Caco-2 (cell line): ENCODE measurements at regions not wholly inside any gene's neighbourhood (a gene's known extent, or its start where the extent isn't known, plus 50 kb on each side); places are given as distances from the start of the nearest gene placed in this dataset.
A peak's percentile ranks its signal among the peaks of the same experiment; 100 is the strongest.

Source experiments
- BruUV-seq: library from RNA; stranded (reverse); fragments of 400-500 nt; replicated peaks from 2 replicates; lab custom pipeline; 2021; lab: Mats Ljungman, UMichigan
- CTCF ChIA-PET: fragments of 300-600 bp; sonication (Branson Sonifier 250); formaldehyde crosslinking; loops from one replicate; lab custom pipeline; 2022; ENCODE audit warnings: antibody characterized with exemption; lab: Charles Lee
- POLR2A ChIA-PET: fragments of 300-600 bp; sonication (Branson Sonifier 250); formaldehyde crosslinking; loops from one replicate; lab custom pipeline; 2022; ENCODE audit warnings: antibody characterized with exemption; lab: Charles Lee
- DNase-seq, 2 experiments: peaks; one replicate each; pipeline versions ENCODE4 v3.0.0 to v3.0.0-alpha.2; 2020 to 2022
- H3K27me3 ChIP-seq: replicated peaks from 2 replicates; pipeline ENCODE4 v1.6.0; 2011; ENCODE audit warnings: low read length; ENCODE audit not compliant: control insufficient read depth, insufficient read depth
- H3K36me3 ChIP-seq: 2 replicates; pipeline ENCODE4 v1.5.1; 2011; ENCODE audit warnings: low read length; ENCODE audit not compliant: control insufficient read depth, insufficient read depth
- H3K4me1 ChIP-seq: fragments of 250-450 bp; sonication (Bioruptor Pico); 2 replicates; pipeline ENCODE4 v1.5.1; 2020; ENCODE audit warnings: mild to moderate bottlenecking
- H3K4me3 ChIP-seq: 2 replicates; pipeline ENCODE4 v1.5.1; 2011; ENCODE audit warnings: low read depth, mild to moderate bottlenecking, control low read depth, low read length
- H3K9me3 ChIP-seq: fragments of 250-450 bp; sonication (Bioruptor Pico); 2 replicates; pipeline ENCODE4 v1.5.1; 2020; ENCODE audit warnings: mild to moderate bottlenecking, moderate library complexity
- H3K27ac Mint-ChIP-seq: one replicate; pipeline ENCODE4 v1.8.0; 2022; ENCODE audit warnings: mixed read lengths; ENCODE audit not compliant: unreplicated experiment
- H3K27me3 Mint-ChIP-seq: one replicate; pipeline ENCODE4 v1.8.0; 2022; ENCODE audit warnings: mixed read lengths; ENCODE audit not compliant: insufficient read depth, unreplicated experiment
- H3K36me3 Mint-ChIP-seq: one replicate; pipeline ENCODE4 v1.8.0; 2022; ENCODE audit warnings: mild to moderate bottlenecking, mixed read lengths; ENCODE audit not compliant: insufficient read depth, unreplicated experiment
- H3K4me1 Mint-ChIP-seq: one replicate; pipeline ENCODE4 v1.8.0; 2022; ENCODE audit warnings: low read depth, mixed read lengths; ENCODE audit not compliant: unreplicated experiment
- H3K4me3 Mint-ChIP-seq: one replicate; pipeline ENCODE4 v1.8.0; 2022; ENCODE audit warnings: mild to moderate bottlenecking, moderate library complexity, mixed read lengths; ENCODE audit not compliant: unreplicated experiment
- H3K9me3 Mint-ChIP-seq: one replicate; pipeline ENCODE4 v1.8.0; 2022; ENCODE audit warnings: mixed read lengths; ENCODE audit not compliant: unreplicated experiment
- intact Hi-C: fragments of 100-400 bp; cut with micrococcal nuclease; formaldehyde crosslinking; loops from one replicate; pipeline ENCODE4 v1.10.0; 2022; ENCODE audit not compliant: unreplicated experiment
- TF ChIP-seq, protein P1 (sequence below), 2 experiments: fragments of 200-600 bp in 1 of 2; IDR thresholded peaks; 1 replicate in 1 of 2; 2 replicates in 1 of 2; pipeline versions ENCODE4 v1.5.1 to v1.8.0; 2011 to 2022; ENCODE audit warnings: antibody characterized with exemption in 1 of 2, control low read depth in 1 of 2, inconsistent platforms in 1 of 2, low read depth in 1 of 2, low read length in 1 of 2, mild to moderate bottlenecking in 1 of 2, moderate library complexity in 1 of 2; ENCODE audit not compliant: insufficient read depth in 1 of 2, severe bottlenecking in 1 of 2, unreplicated experiment in 1 of 2

DNA sequence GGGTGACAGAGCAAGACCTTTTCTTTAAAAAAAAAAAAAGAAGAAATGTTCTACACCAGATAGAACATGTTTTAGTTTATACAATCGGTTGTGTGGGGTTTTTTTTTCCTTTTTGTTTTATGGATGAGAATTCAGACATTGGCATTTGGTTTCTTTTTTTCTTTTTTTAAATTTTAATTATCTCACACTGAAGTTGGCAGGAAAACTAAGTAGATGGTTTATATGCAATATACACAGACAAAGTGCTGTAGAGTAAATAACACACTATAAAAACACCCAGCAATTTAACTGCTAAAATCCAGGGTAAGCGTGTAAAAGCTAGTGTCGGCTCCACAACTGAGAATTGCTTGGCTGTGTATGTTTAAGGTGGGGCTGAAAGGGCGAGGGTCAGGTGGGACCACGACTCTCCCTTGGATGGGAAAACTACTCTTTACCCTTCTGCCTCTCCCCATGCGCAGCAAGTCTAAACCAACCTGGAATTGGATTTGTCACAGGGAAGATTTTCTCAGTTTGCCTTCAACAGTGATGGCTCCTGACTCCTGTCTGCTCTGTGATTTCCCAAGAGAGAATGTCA lies 147.1 kb upstream of the MARCKS start:
- Mint-ChIP-seq H3K4me1 (peaks cover 6% of the 10 kb centered on the region), H3K9me3 (no peaks in the 10 kb centered on the region), H3K27ac (peak overlapping the region; percentile 55), H3K4me3 (no peak overlapping the region), H3K36me3 (no peaks in the 10 kb centered on the region), H3K27me3 (no peaks in the 10 kb centered on the region)
- H3K4me3 ChIP-seq: no peak overlapping the region
- no peaks in the 10 kb centered on the region for H3K9me3 ChIP-seq
- peaks cover 7% of the 10 kb centered on the region for H3K4me1 ChIP-seq
- no TSS peak for BruUV-seq
- CTCF ChIA-PET: no interaction called here
- no peaks in the 10 kb centered on the region for H3K27me3 ChIP-seq
- intact Hi-C loops: loop anchor here (1.0 kb wide), 1 partner anchor 9 kb away; no protein-coding TSS in a partner anchor
- TF ChIP-seq, protein P1, sequence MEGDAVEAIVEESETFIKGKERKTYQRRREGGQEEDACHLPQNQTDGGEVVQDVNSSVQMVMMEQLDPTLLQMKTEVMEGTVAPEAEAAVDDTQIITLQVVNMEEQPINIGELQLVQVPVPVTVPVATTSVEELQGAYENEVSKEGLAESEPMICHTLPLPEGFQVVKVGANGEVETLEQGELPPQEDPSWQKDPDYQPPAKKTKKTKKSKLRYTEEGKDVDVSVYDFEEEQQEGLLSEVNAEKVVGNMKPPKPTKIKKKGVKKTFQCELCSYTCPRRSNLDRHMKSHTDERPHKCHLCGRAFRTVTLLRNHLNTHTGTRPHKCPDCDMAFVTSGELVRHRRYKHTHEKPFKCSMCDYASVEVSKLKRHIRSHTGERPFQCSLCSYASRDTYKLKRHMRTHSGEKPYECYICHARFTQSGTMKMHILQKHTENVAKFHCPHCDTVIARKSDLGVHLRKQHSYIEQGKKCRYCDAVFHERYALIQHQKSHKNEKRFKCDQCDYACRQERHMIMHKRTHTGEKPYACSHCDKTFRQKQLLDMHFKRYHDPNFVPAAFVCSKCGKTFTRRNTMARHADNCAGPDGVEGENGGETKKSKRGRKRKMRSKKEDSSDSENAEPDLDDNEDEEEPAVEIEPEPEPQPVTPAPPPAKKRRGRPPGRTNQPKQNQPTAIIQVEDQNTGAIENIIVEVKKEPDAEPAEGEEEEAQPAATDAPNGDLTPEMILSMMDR (IDR thresholded peaks at IDR 0.05; ENCODE audit: insufficient read depth in 1 of 2, low read depth in 1 of 2, low read length in 1 of 2, severe bottlenecking in 1 of 2, unreplicated experiment in 1 of 2): no peak
- POLR2A ChIA-PET: interaction anchor here (0.6 kb wide), 1 partner anchor 155 kb away, joined by 7 read pairs; no protein-coding TSS in a partner anchor
- DNase-seq: no peak
- no peaks in the 10 kb centered on the region for H3K36me3 ChIP-seq

DNA sequence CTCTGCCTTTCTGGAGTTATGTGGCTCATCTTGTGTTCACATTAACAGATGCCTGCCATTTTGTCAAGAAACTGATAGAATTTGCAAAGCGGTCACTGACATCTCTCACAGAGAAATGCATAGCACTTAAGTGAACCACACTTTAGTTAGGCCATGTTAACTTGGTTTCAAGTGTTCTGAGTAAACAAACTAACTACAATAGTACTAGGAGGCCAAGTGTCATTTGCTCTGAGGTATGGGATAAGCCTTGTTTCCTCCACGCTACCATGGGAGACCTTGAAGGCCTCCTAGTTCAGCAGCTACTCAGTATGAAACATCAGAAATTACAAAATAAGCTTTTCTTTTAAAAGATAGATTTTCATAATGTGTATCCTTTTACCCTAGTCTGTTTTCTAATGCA lies 143.5 kb upstream of the MARCKS start:
- Histone ChIP-seq H3K4me3 (no peak overlapping the region), H3K36me3 (no peaks in the 10 kb centered on the region; the same call in 1 of the 2 replicates), H3K4me1 (peaks cover 12% of the 10 kb centered on the region), H3K9me3 (no peaks in the 10 kb centered on the region), H3K27me3 (no peaks in the 10 kb centered on the region)
- no peak for DNase-seq
- Mint-ChIP-seq H3K4me1 (peaks cover 9% of the 10 kb centered on the region), H3K36me3 (no peaks in the 10 kb centered on the region), H3K27me3 (no peaks in the 10 kb centered on the region), H3K27ac (no peak overlapping the region), H3K4me3 (no peak overlapping the region), H3K9me3 (no peaks in the 10 kb centered on the region)
- TF ChIP-seq, protein P1 (IDR thresholded peaks at IDR 0.05; ENCODE audit: insufficient read depth in 1 of 2, low read depth in 1 of 2, low read length in 1 of 2, severe bottlenecking in 1 of 2, unreplicated experiment in 1 of 2): no peak
- intact Hi-C loops: no loop called here
- no TSS peak for BruUV-seq
- ChIA-PET POLR2A (no interaction called here), CTCF (no interaction called here)

DNA sequence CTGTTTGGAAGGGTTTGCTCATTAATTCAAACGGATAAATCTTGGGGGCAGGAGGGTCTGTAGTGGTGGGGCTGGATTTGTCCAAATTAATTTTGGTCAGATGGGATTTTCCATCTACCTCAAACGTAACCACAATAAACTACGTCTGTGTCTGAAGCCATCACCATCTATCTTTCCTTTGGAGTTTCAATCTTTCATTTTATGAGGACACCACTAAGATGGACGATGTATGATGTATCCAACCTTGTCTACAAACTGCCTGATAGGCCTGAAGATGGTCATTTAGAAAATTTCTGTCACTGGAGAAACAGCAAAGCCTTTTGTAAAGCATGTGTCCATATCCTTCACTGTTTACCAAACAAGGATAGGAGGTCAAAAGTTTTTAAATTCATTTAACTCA lies 138.6 kb upstream of the MARCKS start:
- TF ChIP-seq, protein P1 (IDR thresholded peaks at IDR 0.05; ENCODE audit: insufficient read depth in 1 of 2, low read depth in 1 of 2, low read length in 1 of 2, severe bottlenecking in 1 of 2, unreplicated experiment in 1 of 2): no peak
- H3K36me3 Mint-ChIP-seq: peaks cover 11% of the 10 kb centered on the region
- H3K4me3 Mint-ChIP-seq: no peak overlapping the region
- Histone ChIP-seq H3K9me3 (no peaks in the 10 kb centered on the region), H3K4me3 (no peak overlapping the region), H3K27me3 (no peaks in the 10 kb centered on the region), H3K4me1 (peaks cover 21% of the 10 kb centered on the region), H3K36me3 (no peaks in the 10 kb centered on the region; the same call in 1 of the 2 replicates)
- BruUV-seq: TSS peak; percentile 60
- POLR2A ChIA-PET: no interaction called here
- peak overlapping the region; percentile 65 for H3K27ac Mint-ChIP-seq
- H3K9me3 Mint-ChIP-seq: no peaks in the 10 kb centered on the region
- peaks cover 24% of the 10 kb centered on the region for H3K4me1 Mint-ChIP-seq
- DNase-seq: peak in 1 of 2 experiments; percentile 8
- no peaks in the 10 kb centered on the region for H3K27me3 Mint-ChIP-seq
- CTCF ChIA-PET: interaction anchor here (1.2 kb wide), 1 partner anchor 140 kb away, joined by 4 read pairs; no protein-coding TSS in a partner anchor
- intact Hi-C loops: loop anchor here (2.0 to 5.0 kb wide), 2 partner anchors 121 to 140 kb away; no protein-coding TSS in a partner anchor
